GM19438 (cell line): ENCODE measurements at regions not wholly inside any gene's neighbourhood (a gene's known extent, or its start where the extent isn't known, plus 50 kb on each side); places are given as distances from the start of the nearest gene placed in this dataset.
"Not testable (repeated sequence)": the region's sequence is repeated elsewhere in the genome, so short reads cannot be mapped to it uniquely, and the experiment has no call there.

ENCODE experiments used
- ATAC-seq: cut with Tn5 transposase; IDR thresholded peaks from one replicate; pipeline ENCODE4 v1.9.1; 2021; ENCODE audit warnings: low read depth; ENCODE audit not compliant: unreplicated experiment

- ATAC-seq, result no peak
Measured at GRCh38 chr11:96506953-96507354, 117.1 kb downstream of the JRKL start.

DNA sequence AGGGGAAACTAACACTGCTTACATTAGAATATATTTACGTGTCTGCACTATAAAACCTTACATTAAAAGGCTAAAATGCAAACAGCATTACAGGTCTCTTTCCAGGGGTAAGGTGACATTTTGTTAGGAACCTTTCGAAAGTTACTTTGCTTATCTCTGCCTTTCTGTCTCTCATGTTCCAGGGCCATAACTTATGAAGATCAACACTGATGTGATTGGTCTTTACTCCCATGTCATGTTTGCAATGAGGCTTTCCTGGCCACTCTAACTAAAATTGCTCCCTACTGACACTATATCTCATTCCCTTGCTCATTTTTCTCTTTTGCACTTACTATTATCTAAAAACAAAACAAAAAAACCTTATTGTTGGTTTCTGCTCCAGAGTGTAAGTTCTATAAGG, 119.0 kb downstream of the JRKL start:
- ATAC-seq, result no peak

DNA sequence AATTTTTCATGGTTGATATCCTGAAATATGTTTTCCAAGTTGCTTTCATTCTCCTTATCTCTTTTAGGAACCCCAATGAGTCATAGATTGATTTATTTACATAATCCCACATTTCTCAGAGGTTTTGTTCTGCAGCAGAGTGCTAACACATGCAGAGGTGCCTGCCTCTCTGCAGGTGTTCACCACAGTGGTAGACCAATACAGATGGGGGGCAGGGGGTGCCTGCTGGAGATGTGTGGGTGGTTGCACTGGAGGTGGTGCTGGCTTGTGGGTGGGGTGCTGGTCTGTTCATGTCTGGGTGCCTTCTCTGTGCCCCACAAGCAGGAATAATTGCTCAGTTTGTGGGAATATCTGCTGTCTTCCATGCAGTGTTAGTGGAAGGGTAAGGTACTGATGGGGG, 131.1 kb downstream of the JRKL start:
- no peak for ATAC-seq

DNA sequence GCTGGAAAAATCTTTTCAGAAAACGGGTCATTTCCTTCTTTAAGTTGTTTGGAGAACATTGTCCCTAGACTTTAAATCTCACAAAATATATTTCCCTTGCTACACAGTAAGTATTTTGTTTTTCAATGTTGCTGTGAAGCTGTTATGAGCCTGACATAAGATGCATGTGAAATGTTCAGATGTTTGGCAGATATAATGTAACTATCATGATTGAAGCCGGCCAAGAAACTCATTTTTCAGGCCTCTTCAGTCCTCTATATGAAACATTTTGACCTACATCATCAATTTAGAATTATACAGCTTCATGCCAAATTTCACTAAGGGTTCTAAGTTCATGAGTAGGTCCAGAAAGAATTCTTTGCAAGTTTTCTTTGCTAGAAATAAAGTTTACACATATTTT, 133.8 kb downstream of the JRKL start:
- ATAC-seq, result no peak

DNA sequence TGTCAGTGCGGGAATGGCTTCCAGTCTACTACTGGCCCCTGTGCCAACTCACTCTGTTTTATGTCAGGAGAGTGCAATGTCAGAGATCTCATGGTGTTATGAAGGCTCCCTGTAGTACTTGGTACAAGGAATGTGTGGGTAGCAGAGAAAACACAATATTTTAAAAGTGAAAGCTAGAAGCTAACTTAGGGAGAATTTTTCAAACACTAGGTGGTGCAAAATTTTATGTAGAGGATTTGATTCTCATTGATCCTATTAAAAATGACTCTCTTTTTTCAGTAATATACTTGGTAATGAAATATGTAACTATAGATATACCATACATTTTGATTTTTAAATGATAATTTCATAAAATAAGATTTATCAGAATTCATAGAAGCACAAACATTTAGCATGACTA, 134.7 kb downstream of the JRKL start:
- no peak for ATAC-seq

GRCh38 chr11:96530473-96530872, 140.7 kb downstream of the JRKL start:
- ATAC-seq, result no peak

GRCh38 chr11:96538104-96538503, 148.3 kb downstream of the JRKL start:
- no peak for ATAC-seq

GRCh38 chr11:96538622-96539021, 148.8 kb downstream of the JRKL start:
- no peak for ATAC-seq

DNA sequence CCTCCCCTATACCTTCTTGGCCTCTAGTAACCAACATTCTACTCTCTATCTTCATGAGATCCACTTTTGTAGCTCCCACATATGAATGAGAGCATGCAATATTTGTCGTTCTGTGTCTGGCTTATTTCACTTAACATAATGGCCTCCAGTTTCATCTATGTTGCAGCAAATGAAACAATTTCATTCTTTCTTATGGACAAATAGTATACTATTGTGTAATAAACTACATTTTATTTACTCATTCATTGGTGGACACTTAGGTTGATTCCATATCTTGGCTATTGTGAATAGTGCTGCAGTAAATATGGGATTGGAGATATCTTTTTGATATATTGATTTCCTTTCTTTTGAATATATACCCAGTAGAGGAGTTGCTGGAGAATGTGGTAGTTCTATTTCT, 151.1 kb downstream of the JRKL start:
- no peak for ATAC-seq

GRCh38 chr11:96543177-96543576, 153.4 kb downstream of the JRKL start:
- ATAC-seq, result no peak

DNA sequence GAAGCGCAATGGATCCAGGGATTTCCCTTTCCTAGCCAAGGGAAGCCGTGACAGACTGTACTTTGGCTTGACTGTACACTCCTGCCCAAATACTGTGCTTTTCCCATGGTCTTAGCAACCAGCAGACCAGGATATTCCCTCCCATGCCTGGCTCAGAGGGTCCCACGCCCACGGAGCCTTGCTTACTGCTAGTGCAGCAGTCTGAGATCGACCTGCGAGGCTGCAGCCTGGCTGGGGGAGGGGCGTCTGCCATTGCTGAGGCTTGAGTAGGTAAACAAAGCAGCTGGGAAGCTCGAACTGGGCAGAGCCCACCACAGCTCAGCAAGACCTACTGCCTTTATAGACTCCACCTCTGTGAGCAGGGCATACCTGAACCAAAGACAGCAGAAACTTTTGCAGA, 155.4 kb downstream of the JRKL start:
- not testable (repeated sequence) for ATAC-seq

- no peak for ATAC-seq
Measured at GRCh38 chr11:96551136-96551535, 161.3 kb downstream of the JRKL start.

- ATAC-seq, result no peak
Measured at GRCh38 chr11:96554236-96554820, 164.5 kb downstream of the JRKL start.

GRCh38 chr11:96555826-96556225, 166.0 kb downstream of the JRKL start:
- not testable (repeated sequence) for ATAC-seq

DNA sequence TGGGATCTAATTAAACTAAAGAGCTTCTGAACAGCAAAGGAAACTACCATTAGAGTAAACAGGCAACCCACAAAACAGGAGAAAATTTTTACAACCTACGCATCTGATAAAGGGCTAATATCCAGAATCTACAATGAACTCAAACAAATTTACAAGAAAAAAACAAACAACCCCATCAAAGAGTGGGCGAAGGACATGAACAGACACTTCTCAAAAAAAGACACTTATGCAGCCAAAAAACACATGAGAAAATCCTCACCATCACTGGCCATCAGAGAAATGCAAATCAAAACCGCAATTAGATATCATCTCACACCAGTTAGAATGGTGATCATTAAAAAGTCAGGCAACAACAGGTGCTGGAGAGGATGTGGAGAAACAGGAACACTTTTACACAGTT, 170.9 kb downstream of the JRKL start:
- ATAC-seq, result not testable (repeated sequence)

DNA sequence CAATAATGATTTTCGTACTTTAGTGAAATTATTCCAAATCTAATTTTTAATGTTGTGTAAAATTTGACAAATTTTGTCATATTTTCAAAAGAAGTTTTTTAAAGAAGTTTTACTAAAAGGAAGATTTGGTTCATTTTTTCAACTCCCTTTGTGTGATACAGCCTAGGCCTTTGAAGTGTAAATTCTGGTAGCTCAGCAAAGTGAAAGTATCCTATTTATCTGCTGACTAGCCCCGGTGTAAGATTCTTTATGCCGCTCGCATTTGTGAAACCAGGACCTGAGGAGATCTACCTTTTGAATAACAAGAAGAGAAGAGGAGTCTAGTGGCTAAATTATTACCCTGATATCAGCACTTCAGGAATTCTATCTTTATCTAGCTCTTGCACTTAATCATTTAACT, 177.4 kb downstream of the JRKL start:
- no peak for ATAC-seq

DNA sequence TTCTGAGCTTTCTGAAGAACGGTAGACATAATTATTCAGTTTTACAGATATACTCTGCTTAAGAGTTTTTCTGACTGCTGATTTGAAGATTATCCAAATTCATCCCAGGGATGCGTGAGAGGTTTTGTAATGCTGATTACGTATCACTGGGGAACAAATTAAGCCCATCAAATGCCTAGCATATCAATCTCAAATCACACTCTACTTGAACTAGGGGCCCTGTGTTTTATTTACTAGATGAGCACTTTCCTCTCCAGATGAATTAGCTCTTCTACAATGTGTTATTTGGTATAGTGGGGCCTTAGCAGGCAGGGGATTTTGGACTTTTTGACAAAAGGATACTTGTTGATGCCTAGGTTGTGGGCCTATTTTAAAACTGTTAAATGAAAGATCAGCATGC, 177.9 kb downstream of the JRKL start:
- no peak for ATAC-seq

DNA sequence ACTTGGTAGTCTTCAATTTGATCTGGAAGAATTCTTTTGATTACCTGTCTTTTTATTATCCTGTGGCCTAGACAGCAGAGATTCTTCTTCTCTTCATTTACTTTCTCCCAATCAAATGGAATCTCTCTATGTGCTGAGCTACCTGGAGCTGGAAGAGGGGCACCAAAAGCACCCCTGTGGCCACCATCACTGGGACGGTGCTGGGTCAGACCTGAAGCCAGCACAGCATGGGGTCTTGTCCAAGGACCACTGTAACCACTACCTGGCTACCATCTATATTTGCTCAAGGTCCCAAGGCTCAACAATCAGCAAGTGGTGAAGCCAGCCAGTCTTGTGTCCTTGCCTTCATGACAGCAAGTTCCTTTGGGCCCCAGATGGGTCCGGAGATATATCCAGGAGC, 186.6 kb downstream of the JRKL start:
- no peak for ATAC-seq

DNA sequence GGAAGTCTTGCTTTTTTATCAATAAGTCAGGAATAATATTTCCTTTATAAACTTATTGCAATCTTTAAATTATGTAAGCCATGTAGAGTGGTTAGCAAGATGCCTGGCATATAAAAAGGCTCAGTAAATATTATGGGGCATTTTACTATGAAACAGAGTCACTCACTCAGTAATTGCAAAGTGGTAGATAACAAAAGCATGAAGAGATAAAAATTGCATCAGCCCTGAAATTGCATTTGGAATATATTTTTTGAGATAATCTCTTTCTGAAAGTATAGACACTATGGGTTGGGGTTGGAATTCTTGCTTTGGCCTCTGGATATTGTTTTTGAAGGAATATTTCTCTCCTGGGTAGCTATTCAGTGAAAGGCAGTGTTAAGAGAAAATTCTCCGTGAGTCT, 188.6 kb downstream of the JRKL start:
- no peak for ATAC-seq

GRCh38 chr11:96579656-96580055, 189.8 kb downstream of the JRKL start:
- no peak for ATAC-seq

- ATAC-seq, result no peak
Measured at GRCh38 chr11:96580476-96581040, 190.7 kb downstream of the JRKL start.

GRCh38 chr11:96585944-96586880, 196.4 kb downstream of the JRKL start:
- ATAC-seq, result not testable (repeated sequence)
